NT2/D1 (cell line): ENCODE measurements at regions not wholly inside any gene's neighbourhood (a gene's known extent, or its start where the extent isn't known, plus 50 kb on each side); places are given as distances from the start of the nearest gene placed in this dataset.

ENCODE experiments used
- YY1 ChIP-seq: IDR thresholded peaks from 2 replicates; pipeline ENCODE4 v1.6.1; 2011; ENCODE audit not compliant: insufficient read length, insufficient read depth
- ZNF274 ChIP-seq: IDR thresholded peaks from 2 replicates; pipeline ENCODE4 v1.6.1; 2011; ENCODE audit warnings: mild to moderate bottlenecking, low read depth, low read length

DNA sequence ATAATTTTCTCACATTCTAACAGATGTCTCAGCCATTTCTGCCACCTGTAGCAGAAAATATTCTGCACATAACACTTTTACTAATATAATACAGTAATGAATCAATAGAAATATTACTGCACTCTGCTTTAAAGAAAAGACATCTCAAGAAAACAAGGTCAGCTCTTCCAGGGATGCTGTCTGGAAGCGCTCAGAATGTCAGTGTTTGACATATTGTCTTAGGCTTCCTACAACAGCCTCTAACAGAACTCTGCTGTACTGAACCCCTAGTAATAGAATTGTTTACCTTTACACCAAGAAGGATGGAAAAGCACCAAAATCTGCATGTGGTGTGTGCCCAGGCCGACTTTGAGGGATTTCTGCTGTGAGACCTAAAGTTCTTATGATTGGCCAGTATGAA, 61.9 kb upstream of the FSTL1 start:
- TF ChIP-seq YY1 (no peak), ZNF274 (no peak)
